GM12873 (cell line): ENCODE measurements at regions not wholly inside any gene's neighbourhood (a gene's known extent, or its start where the extent isn't known, plus 50 kb on each side); places are given as distances from the start of the nearest gene placed in this dataset.

Source experiments
- TF ChIP-seq, protein P1 (sequence below): IDR thresholded peaks from 2 replicates; pipeline ENCODE4 v1.5.1; 2012; ENCODE audit warnings: low read depth, mild to moderate bottlenecking, moderate library complexity, low read length, control low read depth; ENCODE audit not compliant: insufficient read depth; ENCODE audit errors: missing control alignments

DNA sequence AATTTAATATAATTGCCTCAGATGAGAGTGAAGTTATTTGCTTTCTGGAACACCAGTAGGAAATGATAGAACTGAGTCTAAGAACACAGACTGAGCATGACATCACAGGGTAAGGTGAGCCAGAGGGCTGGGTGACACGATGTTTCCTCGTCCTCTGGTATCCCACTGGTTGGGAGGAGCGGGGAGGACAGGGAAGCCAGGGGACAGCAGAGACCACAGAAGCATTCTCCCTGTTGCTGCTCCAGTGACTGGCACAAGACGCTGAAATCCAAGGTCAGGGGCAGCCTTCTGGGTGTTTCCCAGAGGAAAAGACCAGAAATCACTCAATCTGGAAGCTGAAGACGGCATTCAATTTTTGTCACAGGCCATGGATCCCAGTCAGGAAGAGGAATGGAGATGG, 363.4 kb upstream of the SOX11 start:
- TF ChIP-seq, protein P1, sequence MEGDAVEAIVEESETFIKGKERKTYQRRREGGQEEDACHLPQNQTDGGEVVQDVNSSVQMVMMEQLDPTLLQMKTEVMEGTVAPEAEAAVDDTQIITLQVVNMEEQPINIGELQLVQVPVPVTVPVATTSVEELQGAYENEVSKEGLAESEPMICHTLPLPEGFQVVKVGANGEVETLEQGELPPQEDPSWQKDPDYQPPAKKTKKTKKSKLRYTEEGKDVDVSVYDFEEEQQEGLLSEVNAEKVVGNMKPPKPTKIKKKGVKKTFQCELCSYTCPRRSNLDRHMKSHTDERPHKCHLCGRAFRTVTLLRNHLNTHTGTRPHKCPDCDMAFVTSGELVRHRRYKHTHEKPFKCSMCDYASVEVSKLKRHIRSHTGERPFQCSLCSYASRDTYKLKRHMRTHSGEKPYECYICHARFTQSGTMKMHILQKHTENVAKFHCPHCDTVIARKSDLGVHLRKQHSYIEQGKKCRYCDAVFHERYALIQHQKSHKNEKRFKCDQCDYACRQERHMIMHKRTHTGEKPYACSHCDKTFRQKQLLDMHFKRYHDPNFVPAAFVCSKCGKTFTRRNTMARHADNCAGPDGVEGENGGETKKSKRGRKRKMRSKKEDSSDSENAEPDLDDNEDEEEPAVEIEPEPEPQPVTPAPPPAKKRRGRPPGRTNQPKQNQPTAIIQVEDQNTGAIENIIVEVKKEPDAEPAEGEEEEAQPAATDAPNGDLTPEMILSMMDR, result no peak

DNA sequence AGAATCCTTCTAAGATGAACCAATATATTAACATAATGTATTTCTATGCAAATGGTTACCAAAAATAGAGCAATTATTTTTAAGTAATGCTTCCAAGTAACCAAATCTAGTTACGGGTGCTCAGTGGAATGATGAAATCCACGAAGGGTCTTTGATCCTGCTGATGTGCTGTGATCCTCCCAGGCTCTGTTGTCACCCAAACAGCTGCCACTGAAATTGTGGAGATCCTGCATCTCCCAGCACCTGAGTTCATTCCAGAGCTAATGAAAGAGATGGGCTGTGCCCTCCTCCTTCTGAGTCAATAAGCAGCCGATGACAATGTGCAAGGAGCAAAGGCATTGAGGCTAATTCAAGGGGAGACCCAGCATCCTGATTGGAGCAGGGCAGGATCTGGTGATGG, 362.4 kb upstream of the SOX11 start:
- TF ChIP-seq, protein P1, result no peak

DNA sequence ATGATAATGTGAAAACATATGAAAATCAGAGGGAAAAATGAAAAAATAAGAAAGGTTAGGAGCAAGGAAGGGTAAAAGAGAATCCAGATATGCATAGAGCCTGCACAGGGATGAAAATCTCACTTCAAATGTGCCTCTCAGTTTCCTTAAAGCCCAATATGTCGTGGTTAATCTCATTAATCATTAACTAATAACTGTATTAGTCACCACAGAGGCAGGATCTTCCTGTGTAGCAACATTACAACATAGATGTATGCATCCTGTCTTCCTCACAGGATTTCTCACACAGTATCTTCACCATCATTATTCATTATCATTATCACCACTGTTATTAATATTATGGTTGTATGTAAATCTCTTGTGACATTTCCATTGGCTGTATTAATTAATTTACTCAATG, 361.2 kb upstream of the SOX11 start:
- TF ChIP-seq, protein P1, result no peak

DNA sequence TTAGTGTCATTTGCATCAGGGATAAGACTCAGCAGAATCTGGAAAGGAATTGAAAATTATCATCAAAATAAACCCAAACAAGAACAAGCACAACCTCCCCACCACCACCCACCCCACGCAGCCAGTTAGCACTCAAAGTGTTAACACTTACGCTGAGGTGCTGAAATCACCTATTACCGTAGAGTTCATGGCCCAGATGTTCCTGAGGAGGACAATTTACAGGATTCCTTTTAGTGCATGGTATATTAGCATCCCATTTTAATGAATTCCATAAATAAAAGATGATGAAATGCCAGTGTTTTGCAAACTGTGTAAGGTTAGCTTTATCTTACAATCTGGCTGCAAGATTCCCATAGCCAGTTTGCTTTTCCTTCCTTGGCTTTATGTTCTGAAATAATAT, 359.3 kb upstream of the SOX11 start:
- TF ChIP-seq, protein P1, result no peak

DNA sequence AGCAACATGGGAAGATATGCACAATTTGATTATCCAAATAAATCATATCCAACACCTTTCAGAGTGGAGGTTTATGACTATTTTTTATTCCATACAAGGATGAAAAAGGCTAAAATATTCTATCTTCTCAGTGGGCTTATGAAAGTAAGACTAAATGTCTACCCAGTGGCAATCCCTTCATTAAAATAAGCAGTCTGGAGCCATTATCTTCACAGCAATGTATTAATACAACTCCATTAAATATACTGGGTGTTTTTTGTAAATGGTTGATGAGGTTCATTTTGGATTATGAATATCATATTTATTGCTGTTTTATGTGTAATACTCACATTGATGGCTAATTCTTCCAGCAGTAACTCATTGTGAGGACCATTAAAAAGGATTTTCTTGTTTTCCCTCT, 352.7 kb upstream of the SOX11 start:
- TF ChIP-seq, protein P1, result no peak

DNA sequence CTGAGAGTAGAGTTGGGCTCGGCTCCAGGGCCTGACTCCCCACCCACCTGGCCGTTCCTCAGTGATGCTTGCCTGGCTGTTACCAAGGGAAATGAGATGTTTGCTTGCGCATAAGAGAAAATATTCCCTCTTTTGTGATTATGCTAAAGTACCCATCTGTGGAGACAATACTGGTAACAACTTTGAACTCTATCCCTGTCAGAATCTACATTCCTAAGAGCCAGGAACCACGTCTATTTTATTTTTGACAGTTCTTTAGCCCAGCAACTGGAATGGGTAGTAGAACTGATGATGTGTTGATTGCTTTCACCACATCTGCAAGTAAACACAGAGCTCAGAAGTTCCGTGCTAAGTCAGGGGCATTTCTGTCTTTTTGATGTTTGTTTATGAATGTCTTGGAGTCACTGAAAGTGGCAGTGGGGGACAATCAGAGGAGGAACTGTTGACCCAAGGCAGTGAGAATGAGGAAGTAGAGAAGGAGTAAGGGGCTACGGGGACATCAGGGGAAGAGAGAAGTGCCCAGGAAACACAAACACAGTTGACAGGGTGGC, 348.3 kb upstream of the SOX11 start:
- TF ChIP-seq, protein P1, result no peak

DNA sequence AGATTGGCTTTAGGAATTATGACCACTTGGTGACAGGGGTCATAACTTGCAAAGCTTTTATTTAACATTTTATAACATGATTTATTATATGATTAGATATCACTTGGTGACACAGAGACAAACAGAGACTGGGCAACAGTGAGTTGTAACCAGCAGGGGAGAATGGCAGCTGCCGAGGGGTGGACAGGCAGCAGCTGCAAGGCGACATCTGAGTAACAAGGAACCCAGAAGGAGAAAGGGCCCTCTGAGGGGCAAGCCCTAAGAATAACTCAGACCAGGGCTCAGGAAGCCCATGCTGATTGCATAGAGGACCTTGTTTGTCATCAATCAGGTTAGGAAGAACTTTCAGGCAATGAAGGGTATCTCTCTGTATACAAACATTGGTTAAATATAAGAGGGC, 339.9 kb upstream of the SOX11 start:
- TF ChIP-seq, protein P1, result no peak
